Endothelial cell of umbilical vein (primary cell): ENCODE measurements at regions not wholly inside any gene's neighbourhood (a gene's known extent, or its start where the extent isn't known, plus 50 kb on each side); places are given as distances from the start of the nearest gene placed in this dataset.

ENCODE experiments used
- BruUV-seq: library from RNA; stranded (reverse); fragments of 400-500 nt; replicated peaks from 2 replicates; lab custom pipeline; 2021; lab: Mats Ljungman, UMichigan
- CTCF ChIA-PET: fragments of 300-600, 350-600 bp; sonication (Branson Sonifier 250); formaldehyde crosslinking; loops from one replicate; lab custom pipeline; 2021; ENCODE audit warnings: antibody characterized with exemption, inconsistent platforms; lab: Charles Lee
- POLR2A ChIA-PET: fragments of 300-600, 350-600 bp; sonication (Branson Sonifier 250); formaldehyde crosslinking; loops from one replicate; lab custom pipeline; 2021; ENCODE audit warnings: antibody characterized with exemption, inconsistent platforms; lab: Charles Lee
- DNase-seq: peaks from one replicate; pipeline ENCODE4 v3.0.0-alpha.2; 2011; ENCODE audit warnings: low read depth, low spot score
- FAIRE-seq: peaks from 2 replicates; lab custom pipeline; 2011; peaks lifted over from hg19 to GRCh38; lab: Jason Lieb, UNC
- H2AFZ ChIP-seq: 2 replicates; pipeline ENCODE4 v1.6.0; 2012; ENCODE audit warnings: low read depth, low read length, control low read depth, inconsistent platforms
- H3K27ac ChIP-seq: 2 replicates; pipeline ENCODE4 v1.5.1; 2011; ENCODE audit warnings: low read depth, mild to moderate bottlenecking, control low read depth, low read length, moderate library complexity; ENCODE audit not compliant: insufficient read depth
- H3K27me3 ChIP-seq, 2 experiments: 2 replicates each; pipeline versions ENCODE4 v1.6.0 to v1.6.1; 2011; ENCODE audit warnings: low read length in 2 of 2, mixed read lengths in 1 of 2; ENCODE audit not compliant: control insufficient read depth in 2 of 2, insufficient read depth in 2 of 2
- H3K36me3 ChIP-seq, 2 experiments: 2 replicates in 1 of 2; 3 replicates in 1 of 2; pipeline ENCODE4 v1.5.1; 2011; ENCODE audit warnings: low read length in 2 of 2, mild to moderate bottlenecking in 1 of 2, moderate library complexity in 1 of 2; ENCODE audit not compliant: control insufficient read depth in 2 of 2, insufficient read depth in 2 of 2; ENCODE audit errors: extremely low read depth in 1 of 2
- H3K4me1 ChIP-seq: 3 replicates; pipeline ENCODE4 v1.5.1; 2011; ENCODE audit warnings: mild to moderate bottlenecking, low read length; ENCODE audit not compliant: control insufficient read depth, insufficient read depth; ENCODE audit errors: extremely low read depth
- H3K4me2 ChIP-seq: 2 replicates; pipeline ENCODE4 v1.6.1; 2011; ENCODE audit warnings: low read length, control low read depth, mixed read lengths; ENCODE audit not compliant: insufficient read depth
- H3K4me3 ChIP-seq, 3 experiments: fragments of 200-600 bp in 1 of 3; sonication (generic), shearing (Covaris generic) in 1 of 3; replicated peaks in 1 of 3; 2 replicates each; pipeline ENCODE4 v1.5.1; 2011 to 2016; ENCODE audit warnings: control low read depth in 3 of 3, low read length in 3 of 3, mild to moderate bottlenecking in 2 of 3, inconsistent platforms in 1 of 3, low read depth in 1 of 3, moderate library complexity in 1 of 3; ENCODE audit not compliant: insufficient read depth in 1 of 3
- H3K79me2 ChIP-seq: 2 replicates; pipeline ENCODE4 v1.6.0; 2012; ENCODE audit warnings: low read length, inconsistent platforms; ENCODE audit not compliant: control insufficient read depth, insufficient read depth
- H3K9ac ChIP-seq: replicated peaks from 2 replicates; pipeline ENCODE3; 2011; ENCODE audit warnings: low read length, control low read depth; ENCODE audit not compliant: insufficient read depth; ENCODE audit errors: extremely low read depth
- H3K9me1 ChIP-seq: replicated peaks from 3 replicates; pipeline ENCODE4 v1.6.0; 2011; ENCODE audit warnings: mild to moderate bottlenecking, low read length; ENCODE audit not compliant: control insufficient read depth, insufficient read depth; ENCODE audit errors: extremely low read depth
- H3K9me3 ChIP-seq: replicated peaks from 2 replicates; pipeline ENCODE4 v1.5.1; 2012; ENCODE audit warnings: low read length, inconsistent platforms; ENCODE audit not compliant: control insufficient read depth, insufficient read depth
- H4K20me1 ChIP-seq: replicated peaks from 2 replicates; pipeline ENCODE3; 2011; ENCODE audit warnings: mild to moderate bottlenecking, low read length; ENCODE audit not compliant: control insufficient read depth, insufficient read depth; ENCODE audit errors: extremely low read depth
- CTCF ChIP-seq, 2 donors: IDR thresholded peaks; 1 replicate in 1 of 2; 2 replicates in 1 of 2; pipeline ENCODE4 v1.5.1; 2011; ENCODE audit warnings: low read length in 2 of 2, mild to moderate bottlenecking in 2 of 2, moderate library complexity in 2 of 2, control low read depth in 1 of 2, inconsistent platforms in 1 of 2, low read depth in 1 of 2; ENCODE audit not compliant: insufficient read depth in 1 of 2; ENCODE audit errors: extremely low read depth in 1 of 2
- EZH2 ChIP-seq: IDR thresholded peaks from 2 replicates; pipeline ENCODE4 v1.6.1; 2012; ENCODE audit warnings: borderline replicate concordance, low read depth, mild to moderate bottlenecking, moderate library complexity, low read length, inconsistent platforms; ENCODE audit not compliant: severe bottlenecking
- FOS ChIP-seq: IDR thresholded peaks from 2 replicates; pipeline ENCODE4 v1.6.1; 2011; ENCODE audit warnings: mild to moderate bottlenecking, low read length, moderate library complexity, borderline replicate concordance; ENCODE audit not compliant: insufficient read depth
- GATA2 ChIP-seq: IDR thresholded peaks from 2 replicates; pipeline ENCODE4 v1.7.0; 2011; ENCODE audit warnings: low read depth, mild to moderate bottlenecking, moderate library complexity, mixed read lengths, low read length; ENCODE audit not compliant: insufficient read length, insufficient read depth
- JUN ChIP-seq: IDR thresholded peaks from 2 replicates; pipeline ENCODE4 v1.6.1; 2011; ENCODE audit warnings: borderline replicate concordance, low read depth; ENCODE audit not compliant: insufficient read length, insufficient read depth
- MAX ChIP-seq: IDR thresholded peaks from 2 replicates; pipeline ENCODE4 v1.6.1; 2011; ENCODE audit not compliant: insufficient read depth, insufficient read length
- MYC ChIP-seq: IDR thresholded peaks from one replicate; pipeline ENCODE4 v1.6.1; 2011; ENCODE audit warnings: mild to moderate bottlenecking, low read depth, low read length
- POLR2A ChIP-seq: IDR thresholded peaks from 2 replicates; pipeline ENCODE4 v1.6.1; 2012; ENCODE audit warnings: low read depth, mild to moderate bottlenecking, control low read depth, low read length
- POLR2AphosphoS5 ChIP-seq: IDR thresholded peaks from 2 replicates; pipeline ENCODE4 v1.6.1; 2012; ENCODE audit warnings: low read depth, mild to moderate bottlenecking, control low read depth, low read length, moderate library complexity; ENCODE audit not compliant: insufficient read depth
- dilution Hi-C: fragments of 300-500 bp; cut with MboI; formaldehyde crosslinking; loops from one replicate; pipeline ENCODE4 v1.15.0; 2019; ENCODE audit warnings: low sequenced_read_pairs; ENCODE audit not compliant: extremely low pct_ligation_motif_present
- intact Hi-C: fragments of 100-400 bp; cut with micrococcal nuclease; formaldehyde crosslinking; loops from one replicate; pipeline ENCODE4 v1.10.0; 2022

GRCh38 chr1:187313115-187313514 is 484.4 kb downstream of the PLA2G4A start:
- intact Hi-C loops: no loop called here
- Histone ChIP-seq H3K79me2 (no peaks in the 10 kb centered on the region), H3K9me1 (no peaks in the 10 kb centered on the region), H3K4me2 (no peak overlapping the region), H3K9me3 (no peaks in the 10 kb centered on the region), H4K20me1 (no peaks in the 10 kb centered on the region), H2AFZ (no peak overlapping the region), H3K27ac (no peak overlapping the region), H3K4me1 (peaks cover 2% of the 10 kb centered on the region), H3K9ac (no peak overlapping the region), H3K4me3 (no peak overlapping the region), H3K27me3 (no peaks in the 10 kb centered on the region), H3K36me3 (no peaks in the 10 kb centered on the region)
- CTCF ChIA-PET: interaction anchor here (0.8 to 1.5 kb wide), 2 partner anchors 13 to 1963 kb away, joined by 3 read pairs; no protein-coding TSS in a partner anchor
- dilution Hi-C loops: no loop called here
- peak; percentile 43 for FAIRE-seq
- peak; percentile 69 for DNase-seq
- no TSS peak for BruUV-seq
- POLR2A ChIA-PET: no interaction called here
- TF ChIP-seq EZH2 (no peak), CTCF (IDR thresholded peaks at IDR 0.05; ENCODE audit: extremely low read depth in 1 of 2, insufficient read depth in 1 of 2, low read depth in 1 of 2, low read length in 2 of 2) (no peak), POLR2A (no peak), POLR2AphosphoS5 (no peak), JUN (peak; percentile 56), GATA2 (no peak), FOS (peak; percentile 20), MYC (no peak), MAX (no peak)
